Transverse colon (tissue), 3 donors: ENCODE measurements at regions not wholly inside any gene's neighbourhood (a gene's known extent, or its start where the extent isn't known, plus 50 kb on each side); places are given as distances from the start of the nearest gene placed in this dataset.

Experiments
- POLR2A ChIP-seq: fragments of 450-650 bp; IDR thresholded peaks from one replicate; pipeline ENCODE4 v1.6.1; 2016; ENCODE audit warnings: antibody characterized with exemption, mild to moderate bottlenecking, moderate library complexity
- TF ChIP-seq, protein P1 (sequence below), 5 experiments: fragments of 200-600 bp in 3 of 5; fragments of 450-650 bp in 2 of 5; sonication (generic) in 3 of 5; IDR thresholded peaks; 1 replicate in 2 of 5; 2 replicates in 3 of 5; pipeline ENCODE4 v1.5.1; 2016 to 2017; ENCODE audit warnings: antibody characterized with exemption in 5 of 5, inconsistent platforms in 3 of 5, mild to moderate bottlenecking in 2 of 5, moderate library complexity in 1 of 5

DNA sequence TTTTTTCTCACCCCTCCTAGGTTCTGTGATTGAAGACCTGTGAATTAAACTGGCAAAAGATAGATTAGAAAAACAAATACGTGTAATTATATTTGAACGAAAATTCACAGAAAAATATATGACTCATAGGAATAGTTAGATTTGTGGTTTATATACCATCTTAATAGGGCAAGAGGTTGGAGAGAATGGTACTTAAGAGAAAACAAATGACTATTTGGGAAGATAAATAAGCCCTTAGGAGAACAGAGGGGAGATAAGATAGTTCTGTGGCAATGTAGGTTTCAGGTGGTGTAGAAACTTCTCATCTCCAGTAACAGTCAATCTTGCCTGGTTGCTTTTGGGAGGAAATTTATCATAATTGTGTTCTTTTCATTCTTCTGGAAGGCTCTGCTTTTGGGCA is 122.0 kb downstream of the PRDM9 start:
- TF ChIP-seq, protein P1, sequence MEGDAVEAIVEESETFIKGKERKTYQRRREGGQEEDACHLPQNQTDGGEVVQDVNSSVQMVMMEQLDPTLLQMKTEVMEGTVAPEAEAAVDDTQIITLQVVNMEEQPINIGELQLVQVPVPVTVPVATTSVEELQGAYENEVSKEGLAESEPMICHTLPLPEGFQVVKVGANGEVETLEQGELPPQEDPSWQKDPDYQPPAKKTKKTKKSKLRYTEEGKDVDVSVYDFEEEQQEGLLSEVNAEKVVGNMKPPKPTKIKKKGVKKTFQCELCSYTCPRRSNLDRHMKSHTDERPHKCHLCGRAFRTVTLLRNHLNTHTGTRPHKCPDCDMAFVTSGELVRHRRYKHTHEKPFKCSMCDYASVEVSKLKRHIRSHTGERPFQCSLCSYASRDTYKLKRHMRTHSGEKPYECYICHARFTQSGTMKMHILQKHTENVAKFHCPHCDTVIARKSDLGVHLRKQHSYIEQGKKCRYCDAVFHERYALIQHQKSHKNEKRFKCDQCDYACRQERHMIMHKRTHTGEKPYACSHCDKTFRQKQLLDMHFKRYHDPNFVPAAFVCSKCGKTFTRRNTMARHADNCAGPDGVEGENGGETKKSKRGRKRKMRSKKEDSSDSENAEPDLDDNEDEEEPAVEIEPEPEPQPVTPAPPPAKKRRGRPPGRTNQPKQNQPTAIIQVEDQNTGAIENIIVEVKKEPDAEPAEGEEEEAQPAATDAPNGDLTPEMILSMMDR (IDR thresholded peaks at IDR 0.05): no peak
- TF ChIP-seq POLR2A: no peak
